K562 (cell line): ENCODE measurements at regions not wholly inside any gene's neighbourhood (a gene's known extent, or its start where the extent isn't known, plus 50 kb on each side); places are given as distances from the start of the nearest gene placed in this dataset.

Source experiments
- ATAC-seq: fragments of 200-7000 bp; cut with Tn5 transposase; 3 replicates; pipeline ENCODE4 v1.9.1; 2020; ENCODE audit warnings: moderate library complexity
- BruUV-seq: library from RNA; stranded (reverse); fragments of 400-500 nt; replicated peaks from 2 replicates; lab custom pipeline; 2021; lab: Mats Ljungman, UMichigan
- CTCF ChIA-PET: fragments of 300-600 bp; formaldehyde crosslinking; extraction: SDS; loops from one replicate; lab custom pipeline; 2021; ENCODE audit warnings: low intra/inter-chr PET ratio; lab: Yijun Ruan, JAX
- POLR2A ChIA-PET: fragments of 300-600, 350-650 bp; sonication (Branson Sonifier 250); formaldehyde crosslinking; extraction: SDS; loops from one replicate; lab custom pipeline; 2021; ENCODE audit warnings: antibody characterized with exemption, inconsistent platforms; lab: Yijun Ruan, JAX
- DNase-seq, 4 experiments: peaks; one replicate each; pipeline versions ENCODE4 v3.0.0 to v3.0.0-alpha.2; 2011 to 2018; ENCODE audit warnings: low spot score in 3 of 4, mixed read lengths in 3 of 4; ENCODE audit errors: extremely low read depth in 1 of 4
- FAIRE-seq: peaks from 2 replicates; lab custom pipeline; 2011; peaks lifted over from hg19 to GRCh38; lab: Jason Lieb, UNC
- H2AFZ ChIP-seq: 2 replicates; pipeline ENCODE4 v1.6.0; 2011; ENCODE audit warnings: low read depth, low read length, control low read depth, inconsistent platforms
- H3K27ac ChIP-seq: fragments of 200-600 bp; 3 replicates; pipeline ENCODE4 v1.8.0; 2011; ENCODE audit warnings: low read depth, mild to moderate bottlenecking, control low read depth, inconsistent platforms, low read length, moderate library complexity, mixed read lengths; ENCODE audit errors: extremely low read depth
- H3K27me3 ChIP-seq, 2 experiments: fragments of 300-600 bp in 1 of 2; 2 replicates in 1 of 2; 3 replicates in 1 of 2; pipeline versions ENCODE4 v1.6.0 to v1.8.0; 2011; ENCODE audit warnings: inconsistent platforms in 2 of 2, low read length in 2 of 2, mild to moderate bottlenecking in 1 of 2, mixed read lengths in 1 of 2, moderate library complexity in 1 of 2; ENCODE audit not compliant: control insufficient read depth in 2 of 2, insufficient read depth in 2 of 2
- H3K36me3 ChIP-seq: fragments of 300-600 bp; 3 replicates; pipeline ENCODE4 v1.8.0; 2011; ENCODE audit warnings: mild to moderate bottlenecking, low read length, inconsistent platforms; ENCODE audit not compliant: control insufficient read depth, insufficient read depth
- H3K4me1 ChIP-seq, 2 experiments: fragments of 200-600 bp in 1 of 2; replicated peaks in 1 of 2; 2 replicates in 1 of 2; 3 replicates in 1 of 2; pipeline versions ENCODE4 v1.5.1 to v1.8.0; 2011; ENCODE audit warnings: inconsistent platforms in 2 of 2, low read length in 2 of 2, mild to moderate bottlenecking in 1 of 2, mixed read lengths in 1 of 2, moderate library complexity in 1 of 2; ENCODE audit not compliant: control insufficient read depth in 2 of 2, insufficient read depth in 2 of 2
- H3K4me2 ChIP-seq: 2 replicates; pipeline ENCODE4 v1.6.1; 2011; ENCODE audit warnings: low read length, control low read depth, inconsistent platforms, mixed read lengths; ENCODE audit not compliant: insufficient read depth
- H3K4me3 ChIP-seq: fragments of 200-600 bp; sonication (generic), shearing (Covaris generic); 2 replicates; pipeline ENCODE4 v1.5.1; 2016; ENCODE audit warnings: control low read depth, inconsistent platforms
- H3K79me2 ChIP-seq: fragments of 200-600 bp; 3 replicates; pipeline ENCODE4 v1.8.0; 2011; ENCODE audit warnings: low read length, inconsistent platforms; ENCODE audit not compliant: control insufficient read depth, insufficient read depth
- H3K9ac ChIP-seq, 2 experiments: 2 replicates each; pipeline versions ENCODE4 v1.6.0 to v1.6.1; 2011; ENCODE audit warnings: low read depth in 2 of 2, low read length in 2 of 2, control low read depth in 1 of 2, inconsistent platforms in 1 of 2, mild to moderate bottlenecking in 1 of 2, mixed read lengths in 1 of 2; ENCODE audit not compliant: insufficient read depth in 1 of 2
- H3K9me1 ChIP-seq: one replicate; pipeline ENCODE4 v1.6.0; 2011; ENCODE audit warnings: inconsistent platforms, mild to moderate bottlenecking, low read length, moderate library complexity; ENCODE audit not compliant: control insufficient read depth, insufficient read depth
- H3K9me3 ChIP-seq: replicated peaks from 2 replicates; pipeline ENCODE4 v1.5.1; 2011; ENCODE audit warnings: low read depth, low read length, inconsistent platforms; ENCODE audit not compliant: control insufficient read depth, insufficient read depth
- H4K20me1 ChIP-seq: replicated peaks from 2 replicates; pipeline ENCODE4 v1.6.1; 2011; ENCODE audit warnings: low read length, inconsistent platforms, mixed read lengths; ENCODE audit not compliant: control insufficient read depth, insufficient read depth
- CBFB ChIP-seq: sonication (generic); formaldehyde crosslinking; IDR thresholded peaks from 2 replicates; pipeline ENCODE4 v1.4.0; 2020; ENCODE audit warnings: mild to moderate bottlenecking, missing genetic modification reagents
- MTA2 ChIP-seq: fragments of 450-650 bp; IDR thresholded peaks from 2 replicates; pipeline ENCODE4 v1.6.1; 2016; ENCODE audit warnings: low read depth
- OTX1 ChIP-seq: fragments of 450-650 bp; formaldehyde crosslinking; IDR thresholded peaks from 2 replicates; pipeline ENCODE4 v1.4.0; 2022; ENCODE audit warnings: mild to moderate bottlenecking
- POLR3A ChIP-seq: IDR thresholded peaks from 2 replicates; pipeline ENCODE4 v1.6.1; 2011; ENCODE audit warnings: borderline replicate concordance, mild to moderate bottlenecking, moderate library complexity; ENCODE audit not compliant: insufficient read length, insufficient read depth; ENCODE audit errors: extremely low read depth
- SIN3A ChIP-seq, 2 experiments: fragments of 150-350 bp in 1 of 2; IDR thresholded peaks; 2 replicates each; pipeline ENCODE4 v1.6.1; 2011 to 2016; ENCODE audit warnings: borderline replicate concordance in 2 of 2, low read depth in 2 of 2, low read length in 2 of 2, mild to moderate bottlenecking in 2 of 2, moderate library complexity in 2 of 2; ENCODE audit not compliant: control insufficient read depth in 1 of 2
- ZNF133 ChIP-seq: fragments of 250-450 bp; sonication (Bioruptor Pico); IDR thresholded peaks from 2 replicates; pipeline ENCODE4 v1.4.0; 2020; ENCODE audit warnings: mild to moderate bottlenecking
- ZNF311 ChIP-seq: fragments of 250-450 bp; sonication (Bioruptor Pico); IDR thresholded peaks from 2 replicates; pipeline ENCODE4 v1.4.0; 2020; ENCODE audit warnings: mild to moderate bottlenecking, moderate library complexity
- ZNF444 ChIP-seq: fragments of 250-450 bp; sonication (Bioruptor Pico); IDR thresholded peaks from 2 replicates; pipeline ENCODE4 v1.4.0; 2020; ENCODE audit warnings: mild to moderate bottlenecking, moderate library complexity
- WGBS: fragments of 100-300 bp; shearing (Covaris generic); methylation state at CpG from one replicate; pipeline ENCODE4 v1.1.6; 2016; ENCODE audit warnings: low coverage, mixed read lengths; ENCODE audit not compliant: insufficient coverage; ENCODE audit errors: missing lambda C conversion rate; 5-methylcytosine and 5-hydroxymethylcytosine counted together
- in situ Hi-C: fragments of 300-500 bp; cut with MboI; formaldehyde crosslinking; loops from 4 replicates; pipeline ENCODE4 v1.15.0; 2018; ENCODE audit warnings: inconsistent platforms, mixed read lengths
- intact Hi-C: fragments of 100-400 bp; cut with micrococcal nuclease; formaldehyde crosslinking; loops from 2 replicates; pipeline ENCODE4 v1.14.2; 2022
- TF ChIP-seq, protein P1 (sequence below): sonication (generic); formaldehyde crosslinking; IDR thresholded peaks from 2 replicates; pipeline ENCODE4 v1.8.0; 2023; ENCODE audit warnings: mild to moderate bottlenecking, missing genetic modification reagents
- TF ChIP-seq, protein P2 (sequence below): sonication (generic); formaldehyde crosslinking; IDR thresholded peaks from 2 replicates; pipeline ENCODE4 v1.8.1; 2023; ENCODE audit warnings: mild to moderate bottlenecking, missing genetic modification reagents
- TF ChIP-seq, protein P3 (sequence below): fragments of 250-450 bp; sonication (Bioruptor Pico); IDR thresholded peaks from 2 replicates; pipeline ENCODE4 v1.8.0; 2021; ENCODE audit warnings: moderate library complexity, mild to moderate bottlenecking, inconsistent platforms

DNA sequence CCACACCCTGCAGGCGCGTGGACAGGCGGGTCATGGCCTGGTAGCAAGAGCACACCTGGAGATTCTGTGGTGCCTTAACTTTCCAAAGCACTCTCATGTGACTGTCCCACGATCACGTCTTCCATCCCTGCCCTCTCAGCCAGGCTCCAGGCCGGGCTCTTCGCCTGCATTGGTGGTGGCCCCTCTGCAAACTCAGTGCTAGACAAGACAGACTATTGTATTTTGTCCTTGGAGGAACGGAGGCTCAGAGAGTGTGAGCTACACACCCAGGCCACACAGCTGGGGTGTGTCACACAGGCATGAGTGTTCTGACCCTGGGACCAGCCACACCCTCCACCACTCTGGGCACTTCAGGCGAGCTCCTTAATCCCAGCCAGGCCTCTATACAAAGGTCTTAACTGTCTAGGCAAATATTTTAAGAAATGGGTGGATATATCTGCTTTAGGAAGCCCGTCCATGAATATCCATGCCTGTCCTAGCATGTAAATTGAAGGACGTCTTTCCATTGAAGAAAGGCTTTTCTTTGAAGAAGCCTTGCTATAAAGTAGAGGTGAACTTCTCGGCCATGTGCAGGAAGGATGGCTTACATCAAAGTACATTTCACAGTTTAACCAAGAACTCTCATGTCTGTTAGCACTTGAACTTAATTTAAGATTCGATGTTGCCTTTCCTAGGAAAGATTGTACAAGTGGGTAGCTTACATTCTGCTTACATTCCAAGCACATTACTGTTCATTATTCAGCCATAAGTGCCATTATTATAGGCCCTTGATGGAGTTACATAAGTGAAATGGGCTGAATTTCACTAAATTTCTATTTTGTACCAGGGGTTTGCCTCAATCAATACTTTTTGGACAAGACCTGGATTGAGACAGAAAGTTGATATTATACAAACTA, 263.9 kb downstream of the DLL1 start:
- no peak overlapping the region for H2AFZ ChIP-seq
- 2% methylated on average over 13 of the region's 13 CpGs for WGBS
- POLR2A ChIA-PET = no interaction called here

More for the DNA sequence above, 263.9 kb downstream of the DLL1 start:
- ATAC-seq (no peak), FAIRE-seq (no peak), DNase-seq (no peak)
- no peak overlapping the region for H3K9ac ChIP-seq
- BruUV-seq = no TSS peak
- peaks cover 0 to 25% of the 10 kb centered on the region in 2 experiments; a peak in 2 of 5 replicates for H3K4me1 ChIP-seq
- intact Hi-C loops = no loop called here
- no peaks in the 10 kb centered on the region for H3K9me1 ChIP-seq
- H3K9me3 ChIP-seq = no peaks in the 10 kb centered on the region
- no peak for TF ChIP-seq ZNF311
- TF ChIP-seq, protein P1, sequence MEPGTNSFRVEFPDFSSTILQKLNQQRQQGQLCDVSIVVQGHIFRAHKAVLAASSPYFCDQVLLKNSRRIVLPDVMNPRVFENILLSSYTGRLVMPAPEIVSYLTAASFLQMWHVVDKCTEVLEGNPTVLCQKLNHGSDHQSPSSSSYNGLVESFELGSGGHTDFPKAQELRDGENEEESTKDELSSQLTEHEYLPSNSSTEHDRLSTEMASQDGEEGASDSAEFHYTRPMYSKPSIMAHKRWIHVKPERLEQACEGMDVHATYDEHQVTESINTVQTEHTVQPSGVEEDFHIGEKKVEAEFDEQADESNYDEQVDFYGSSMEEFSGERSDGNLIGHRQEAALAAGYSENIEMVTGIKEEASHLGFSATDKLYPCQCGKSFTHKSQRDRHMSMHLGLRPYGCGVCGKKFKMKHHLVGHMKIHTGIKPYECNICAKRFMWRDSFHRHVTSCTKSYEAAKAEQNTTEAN (CRISPR knock-in tag) = no peak
- TF ChIP-seq CBFB (CRISPR knock-in tag) = no peak
- no peak for TF ChIP-seq ZNF444 (CRISPR knock-in tag)
- no peak for TF ChIP-seq POLR3A
- TF ChIP-seq, protein P2, sequence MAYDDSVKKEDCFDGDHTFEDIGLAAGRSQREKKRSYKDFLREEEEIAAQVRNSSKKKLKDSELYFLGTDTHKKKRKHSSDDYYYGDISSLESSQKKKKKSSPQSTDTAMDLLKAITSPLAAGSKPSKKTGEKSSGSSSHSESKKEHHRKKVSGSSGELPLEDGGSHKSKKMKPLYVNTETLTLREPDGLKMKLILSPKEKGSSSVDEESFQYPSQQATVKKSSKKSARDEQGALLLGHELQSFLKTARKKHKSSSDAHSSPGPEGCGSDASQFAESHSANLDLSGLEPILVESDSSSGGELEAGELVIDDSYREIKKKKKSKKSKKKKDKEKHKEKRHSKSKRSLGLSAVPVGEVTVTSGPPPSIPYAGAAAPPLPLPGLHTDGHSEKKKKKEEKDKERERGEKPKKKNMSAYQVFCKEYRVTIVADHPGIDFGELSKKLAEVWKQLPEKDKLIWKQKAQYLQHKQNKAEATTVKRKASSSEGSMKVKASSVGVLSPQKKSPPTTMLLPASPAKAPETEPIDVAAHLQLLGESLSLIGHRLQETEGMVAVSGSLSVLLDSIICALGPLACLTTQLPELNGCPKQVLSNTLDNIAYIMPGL (CRISPR knock-in tag) = no peak
- TF ChIP-seq ZNF133 (CRISPR knock-in tag) = no peak
- TF ChIP-seq, protein P3, sequence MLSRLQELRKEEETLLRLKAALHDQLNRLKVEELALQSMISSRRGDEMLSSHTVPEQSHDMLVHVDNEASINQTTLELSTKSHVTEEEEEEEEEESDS (CRISPR knock-in tag) = no peak
- TF ChIP-seq OTX1 (CRISPR knock-in tag) = no peak
- no peak for TF ChIP-seq MTA2
- no peak for TF ChIP-seq SIN3A (IDR thresholded peaks at IDR 0.05; ENCODE audit: borderline replicate concordance in 2 of 2, control insufficient read depth in 1 of 2, low read depth in 2 of 2, low read length in 2 of 2)
- no peaks in the 10 kb centered on the region for H3K36me3 ChIP-seq
- CTCF ChIA-PET = no interaction called here
- H3K79me2 ChIP-seq = no peaks in the 10 kb centered on the region
- H3K4me2 ChIP-seq = no peak overlapping the region
- H4K20me1 ChIP-seq = 0 out of 2 replicates have a peak, but pooled peaks cover 3% of the 10 kb centered on the region
- H3K27me3 ChIP-seq = peaks cover 8 to 75% of the 10 kb centered on the region in 2 experiments; a peak in 4 of 5 replicates
- H3K4me3 ChIP-seq = no peak overlapping the region
- H3K27ac ChIP-seq = no peak overlapping the region
- in situ Hi-C loops = no loop called here
